ENCODE measurements at regions not wholly inside any gene's neighbourhood (a gene's known extent, or its start where the extent isn't known, plus 50 kb on each side); places are given as distances from the start of the nearest gene placed in this dataset.

GRCh38 chr17:77375108-77375916 lies 234.5 kb downstream of the SEC14L1 start (continued):
- TF ChIP-seq PHF8 (IDR thresholded peaks at IDR 0.05; ENCODE audit: borderline replicate concordance, low read length) (no peak), THRB (CRISPR knock-in tag; conservative IDR thresholded peaks at IDR 0.05) (no peak), ZNF785 (CRISPR knock-in tag; IDR thresholded peaks at IDR 0.05) (no peak), CEBPG (CRISPR knock-in tag; IDR thresholded peaks at IDR 0.05) (no peak), CEBPG (tag; conservative IDR thresholded peaks at IDR 0.05 in 1 of 2, IDR thresholded peaks at IDR 0.05 in 1 of 2) (no peak), KAT2B (IDR thresholded peaks at IDR 0.05; ENCODE audit: low read depth, low read length) (no peak), ZNF551 (CRISPR knock-in tag; IDR thresholded peaks at IDR 0.05) (no peak), TRIM24 (IDR thresholded peaks at IDR 0.05) (0 out of 4 replicates have a peak, but pooled peaks of 1 of the 2 experiments have one; percentile 10), NRF1 (conservative IDR thresholded peaks at IDR 0.05 in 1 of 2, IDR thresholded peaks at IDR 0.05 in 1 of 2) (peak; percentile 73 to 78), PRDM10 (IDR thresholded peaks at IDR 0.05; ENCODE audit: partially characterized antibody) (peak; percentile 44), KLF6 (CRISPR knock-in tag; IDR thresholded peaks at IDR 0.05; ENCODE audit: borderline replicate concordance) (no peak), RERE (CRISPR knock-in tag; IDR thresholded peaks at IDR 0.05; ENCODE audit: borderline replicate concordance) (no peak), CBFA2T2 (conservative IDR thresholded peaks at IDR 0.05) (peak; percentile 46), TFAP4 (CRISPR knock-in tag; IDR thresholded peaks at IDR 0.05; ENCODE audit: borderline replicate concordance) (peak; percentile 30; the same call in 1 of the 2 replicates), NFIC (IDR thresholded peaks at IDR 0.05) (0 out of 2 replicates have a peak, but pooled peaks have one; percentile 14)
